ENCODE measurements at regions not wholly inside any gene's neighbourhood (a gene's known extent, or its start where the extent isn't known, plus 50 kb on each side); places are given as distances from the start of the nearest gene placed in this dataset.

DNA sequence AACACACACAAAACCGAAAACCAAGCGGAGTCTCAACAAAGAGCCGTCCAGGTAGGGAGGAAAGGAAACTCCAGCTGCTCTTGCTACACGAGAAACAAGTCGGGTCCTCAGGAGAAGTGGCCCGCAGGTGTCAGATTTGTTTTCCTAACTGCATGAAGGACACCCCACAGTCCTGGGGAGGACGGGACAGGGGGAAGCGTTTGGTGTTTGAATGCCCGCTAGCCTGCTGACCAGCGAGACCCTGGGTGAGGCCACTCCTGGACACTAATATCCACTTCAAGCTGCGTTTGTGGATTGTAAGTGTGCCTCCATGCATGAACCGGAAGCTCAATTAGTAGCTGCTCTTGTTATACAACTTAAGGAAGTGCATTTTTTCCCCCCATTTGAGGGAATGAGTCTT lies 299.5 kb downstream of the MAF start:
- H4K20me1 ChIP-seq (ENCODE audit: insufficient read depth): no peaks in the 10 kb centered on the region
- H2AFZ ChIP-seq (ENCODE audit: low read depth, low read length, poor library complexity, severe bottlenecking): no peak overlapping the region
- peaks cover 21 to 29% of the 10 kb centered on the region in 2 experiments; a peak in 2 of 4 replicates for H3K9me3 ChIP-seq (ENCODE audit: control insufficient read depth in 1 of 2, insufficient read depth in 1 of 2, low read depth in 1 of 2, low read length in 2 of 2)
- DNase-seq (ENCODE audit: low read depth, low spot score) (no peak), ATAC-seq (no peak)
- no peaks in the 10 kb centered on the region for H3K9me2 ChIP-seq (ENCODE audit: insufficient read depth)
- no TSS peak for BruUV-seq (replicated peaks)
- no peaks in the 10 kb centered on the region for H3K36me3 ChIP-seq (ENCODE audit: control insufficient read depth in 1 of 2, insufficient read depth in 2 of 2, low read length in 2 of 2)
- intact Hi-C loops (cut with micrococcal nuclease): no loop called here
- RAD21 ChIA-PET (ENCODE audit: low non-redundant PET in 1 of 2, low total read pairs in 2 of 2, uncharacterized antibody in 2 of 2, unreplicated experiment in 2 of 2): no interaction called here
- H3K27ac ChIP-seq (ENCODE audit: low read depth, low read length): no peak overlapping the region
- POLR2A ChIA-PET: no interaction called here
- no peak for TF ChIP-seq RAD21 (IDR thresholded peaks at IDR 0.05; ENCODE audit: low read depth)
- TF ChIP-seq JUND (IDR thresholded peaks at IDR 0.05): no peak
- no peak for TF ChIP-seq POLR2A (IDR thresholded peaks at IDR 0.05; ENCODE audit: borderline replicate concordance, extremely low read depth, insufficient read depth, insufficient read length)
- no peak for TF ChIP-seq ELF1 (IDR thresholded peaks at IDR 0.05; ENCODE audit: borderline replicate concordance, low read depth)
- no peak for TF ChIP-seq CBX3 (IDR thresholded peaks at IDR 0.05; ENCODE audit: low read depth)
- H3K9ac ChIP-seq (ENCODE audit: low read length): no peak overlapping the region
- no peak overlapping the region for H3K4me3 ChIP-seq (replicated peaks in 1 of 2; ENCODE audit: low read depth in 1 of 2, low read length in 2 of 2)
- H3K27me3 ChIP-seq (ENCODE audit: insufficient read depth, low read length): no peaks in the 10 kb centered on the region
- CTCF ChIA-PET: no interaction called here
- H3K4me2 ChIP-seq (ENCODE audit: low read length): no peak overlapping the region
- H3K4me1 ChIP-seq (ENCODE audit: control insufficient read depth in 1 of 2, insufficient read depth in 2 of 2, low read length in 2 of 2): no peaks in the 10 kb centered on the region
- H3K79me2 ChIP-seq (ENCODE audit: insufficient read depth, low read length): no peaks in the 10 kb centered on the region

DNA sequence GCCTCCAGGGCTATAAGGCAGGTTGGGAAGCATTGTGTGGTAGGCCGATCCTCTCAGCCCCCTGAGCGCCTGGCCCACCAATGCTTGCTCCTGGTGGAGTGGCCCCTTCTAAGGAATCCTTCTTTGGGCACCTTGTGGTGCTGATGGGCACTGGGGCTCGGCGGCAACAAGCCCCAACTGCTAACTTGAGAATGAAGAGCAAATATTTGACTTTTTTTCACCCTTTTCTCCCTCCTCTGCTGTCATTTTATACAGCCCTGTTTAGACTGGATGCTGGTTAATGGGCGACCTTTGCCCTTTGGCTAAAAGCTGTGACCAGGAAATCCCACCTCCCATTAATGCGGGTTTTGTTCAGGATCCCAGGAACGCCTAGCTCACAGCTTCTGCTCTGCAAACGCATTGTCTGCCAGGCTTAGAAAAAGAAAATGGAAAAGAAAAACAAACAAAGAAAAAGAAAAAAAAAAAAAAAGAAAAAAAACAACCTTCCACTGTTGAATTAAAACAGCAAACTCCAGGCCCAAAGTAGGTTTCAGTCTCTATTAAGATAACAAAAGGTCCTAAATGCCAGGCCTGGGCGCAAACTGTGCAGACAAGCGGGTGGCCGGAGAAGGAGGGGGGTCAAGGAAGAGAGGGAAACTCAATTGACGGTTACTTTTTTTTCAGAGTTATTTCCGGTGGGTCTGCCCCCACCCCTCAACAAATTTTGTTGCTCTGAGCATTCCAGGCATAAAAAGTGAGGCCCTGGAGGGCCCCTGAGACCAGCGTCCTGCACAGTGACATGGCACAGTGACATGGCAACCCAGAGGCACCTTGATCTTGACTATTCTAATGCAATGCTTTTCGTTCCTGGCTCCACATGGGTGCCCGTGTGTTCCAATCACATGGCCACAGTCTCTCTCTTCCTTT lies 301.4 kb downstream of the MAF start:
- Histone ChIP-seq H3K4me1 (ENCODE audit: control insufficient read depth in 1 of 2, insufficient read depth in 2 of 2, low read length in 2 of 2) (no peaks in the 10 kb centered on the region), H3K36me3 (ENCODE audit: control insufficient read depth in 1 of 2, insufficient read depth in 2 of 2, low read length in 2 of 2) (no peaks in the 10 kb centered on the region), H4K20me1 (ENCODE audit: insufficient read depth) (no peaks in the 10 kb centered on the region), H3K79me2 (ENCODE audit: insufficient read depth, low read length) (no peaks in the 10 kb centered on the region), H3K9ac (ENCODE audit: low read length) (no peak overlapping the region), H3K9me2 (ENCODE audit: insufficient read depth) (no peaks in the 10 kb centered on the region), H3K4me3 (replicated peaks in 1 of 2; ENCODE audit: low read depth in 1 of 2, low read length in 2 of 2) (no peak overlapping the region), H3K27me3 (ENCODE audit: insufficient read depth, low read length) (no peaks in the 10 kb centered on the region), H3K4me2 (ENCODE audit: low read length) (no peak overlapping the region), H3K27ac (ENCODE audit: low read depth, low read length) (no peak overlapping the region), H2AFZ (ENCODE audit: low read depth, low read length, poor library complexity, severe bottlenecking) (no peak overlapping the region), H3K9me3 (ENCODE audit: control insufficient read depth in 1 of 2, insufficient read depth in 1 of 2, low read depth in 1 of 2, low read length in 2 of 2) (peaks cover 12 to 21% of the 10 kb centered on the region in 2 experiments; a peak in 2 of 4 replicates)
- intact Hi-C loops (cut with micrococcal nuclease): no loop called here
- ATAC-seq (no peak), DNase-seq (ENCODE audit: low read depth, low spot score) (no peak)
- ChIA-PET POLR2A (no interaction called here), CTCF (no interaction called here), RAD21 (ENCODE audit: low non-redundant PET in 1 of 2, low total read pairs in 2 of 2, uncharacterized antibody in 2 of 2, unreplicated experiment in 2 of 2) (no interaction called here)
- BruUV-seq (replicated peaks): no TSS peak
- TF ChIP-seq POLR2AphosphoS5 (IDR thresholded peaks at IDR 0.05; ENCODE audit: low read depth, low read length) (no peak), JUND (IDR thresholded peaks at IDR 0.05) (no peak), TCF7L2 (IDR thresholded peaks at IDR 0.05; ENCODE audit: borderline replicate concordance, extremely low read depth, insufficient read depth, insufficient read length) (no peak), ZFX (IDR thresholded peaks at IDR 0.05) (no peak), YY1 (IDR thresholded peaks at IDR 0.05; ENCODE audit: extremely low read depth, insufficient replicate concordance, low read depth, low read length) (no peak), CBX3 (IDR thresholded peaks at IDR 0.05; ENCODE audit: low read depth) (no peak), SRF (IDR thresholded peaks at IDR 0.05; ENCODE audit: low read depth) (no peak), POLR2A (IDR thresholded peaks at IDR 0.05; ENCODE audit: borderline replicate concordance, extremely low read depth, insufficient read depth, insufficient read length) (no peak), EZH2 (IDR thresholded peaks at IDR 0.05) (no peak), ELF1 (IDR thresholded peaks at IDR 0.05; ENCODE audit: borderline replicate concordance, low read depth) (no peak)
- TF ChIP-seq, protein P1, sequence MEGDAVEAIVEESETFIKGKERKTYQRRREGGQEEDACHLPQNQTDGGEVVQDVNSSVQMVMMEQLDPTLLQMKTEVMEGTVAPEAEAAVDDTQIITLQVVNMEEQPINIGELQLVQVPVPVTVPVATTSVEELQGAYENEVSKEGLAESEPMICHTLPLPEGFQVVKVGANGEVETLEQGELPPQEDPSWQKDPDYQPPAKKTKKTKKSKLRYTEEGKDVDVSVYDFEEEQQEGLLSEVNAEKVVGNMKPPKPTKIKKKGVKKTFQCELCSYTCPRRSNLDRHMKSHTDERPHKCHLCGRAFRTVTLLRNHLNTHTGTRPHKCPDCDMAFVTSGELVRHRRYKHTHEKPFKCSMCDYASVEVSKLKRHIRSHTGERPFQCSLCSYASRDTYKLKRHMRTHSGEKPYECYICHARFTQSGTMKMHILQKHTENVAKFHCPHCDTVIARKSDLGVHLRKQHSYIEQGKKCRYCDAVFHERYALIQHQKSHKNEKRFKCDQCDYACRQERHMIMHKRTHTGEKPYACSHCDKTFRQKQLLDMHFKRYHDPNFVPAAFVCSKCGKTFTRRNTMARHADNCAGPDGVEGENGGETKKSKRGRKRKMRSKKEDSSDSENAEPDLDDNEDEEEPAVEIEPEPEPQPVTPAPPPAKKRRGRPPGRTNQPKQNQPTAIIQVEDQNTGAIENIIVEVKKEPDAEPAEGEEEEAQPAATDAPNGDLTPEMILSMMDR (IDR thresholded peaks at IDR 0.05 in 2 of 3, conservative IDR thresholded peaks at IDR 0.05 in 1 of 3; ENCODE audit: borderline replicate concordance in 1 of 3, insufficient read depth in 1 of 3, low read depth in 2 of 3, low read length in 2 of 3): no peak
- TF ChIP-seq, protein P2, sequence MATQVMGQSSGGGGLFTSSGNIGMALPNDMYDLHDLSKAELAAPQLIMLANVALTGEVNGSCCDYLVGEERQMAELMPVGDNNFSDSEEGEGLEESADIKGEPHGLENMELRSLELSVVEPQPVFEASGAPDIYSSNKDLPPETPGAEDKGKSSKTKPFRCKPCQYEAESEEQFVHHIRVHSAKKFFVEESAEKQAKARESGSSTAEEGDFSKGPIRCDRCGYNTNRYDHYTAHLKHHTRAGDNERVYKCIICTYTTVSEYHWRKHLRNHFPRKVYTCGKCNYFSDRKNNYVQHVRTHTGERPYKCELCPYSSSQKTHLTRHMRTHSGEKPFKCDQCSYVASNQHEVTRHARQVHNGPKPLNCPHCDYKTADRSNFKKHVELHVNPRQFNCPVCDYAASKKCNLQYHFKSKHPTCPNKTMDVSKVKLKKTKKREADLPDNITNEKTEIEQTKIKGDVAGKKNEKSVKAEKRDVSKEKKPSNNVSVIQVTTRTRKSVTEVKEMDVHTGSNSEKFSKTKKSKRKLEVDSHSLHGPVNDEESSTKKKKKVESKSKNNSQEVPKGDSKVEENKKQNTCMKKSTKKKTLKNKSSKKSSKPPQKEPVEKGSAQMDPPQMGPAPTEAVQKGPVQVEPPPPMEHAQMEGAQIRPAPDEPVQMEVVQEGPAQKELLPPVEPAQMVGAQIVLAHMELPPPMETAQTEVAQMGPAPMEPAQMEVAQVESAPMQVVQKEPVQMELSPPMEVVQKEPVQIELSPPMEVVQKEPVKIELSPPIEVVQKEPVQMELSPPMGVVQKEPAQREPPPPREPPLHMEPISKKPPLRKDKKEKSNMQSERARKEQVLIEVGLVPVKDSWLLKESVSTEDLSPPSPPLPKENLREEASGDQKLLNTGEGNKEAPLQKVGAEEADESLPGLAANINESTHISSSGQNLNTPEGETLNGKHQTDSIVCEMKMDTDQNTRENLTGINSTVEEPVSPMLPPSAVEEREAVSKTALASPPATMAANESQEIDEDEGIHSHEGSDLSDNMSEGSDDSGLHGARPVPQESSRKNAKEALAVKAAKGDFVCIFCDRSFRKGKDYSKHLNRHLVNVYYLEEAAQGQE (IDR thresholded peaks at IDR 0.05; ENCODE audit: low read depth): no peak
